ENCODE measurements at regions not wholly inside any gene's neighbourhood (a gene's known extent, or its start where the extent isn't known, plus 50 kb on each side); places are given as distances from the start of the nearest gene placed in this dataset.

- no peak for TF ChIP-seq ZNF266 (tag by site-specific recombination; IDR thresholded peaks at IDR 0.05; ENCODE audit: low read depth)
- TF ChIP-seq CTCF (tag by site-specific recombination; IDR thresholded peaks at IDR 0.05), result no peak
- no peak for TF ChIP-seq ZSCAN4 (tag by site-specific recombination; IDR thresholded peaks at IDR 0.05)
- no peak for TF ChIP-seq ZNF184 (tag by site-specific recombination; IDR thresholded peaks at IDR 0.05)
- no peak for TF ChIP-seq ZFP37 (tag by site-specific recombination; IDR thresholded peaks at IDR 0.05)
- TF ChIP-seq ZBTB7A (tag by site-specific recombination; IDR thresholded peaks at IDR 0.05; ENCODE audit: low read depth), result no peak
Observed at GRCh38 chrX:121642415-121642814, 595.0 kb downstream of the GLUD2 start.
